ENCODE measurements at regions not wholly inside any gene's neighbourhood (a gene's known extent, or its start where the extent isn't known, plus 50 kb on each side); places are given as distances from the start of the nearest gene placed in this dataset.

DNA sequence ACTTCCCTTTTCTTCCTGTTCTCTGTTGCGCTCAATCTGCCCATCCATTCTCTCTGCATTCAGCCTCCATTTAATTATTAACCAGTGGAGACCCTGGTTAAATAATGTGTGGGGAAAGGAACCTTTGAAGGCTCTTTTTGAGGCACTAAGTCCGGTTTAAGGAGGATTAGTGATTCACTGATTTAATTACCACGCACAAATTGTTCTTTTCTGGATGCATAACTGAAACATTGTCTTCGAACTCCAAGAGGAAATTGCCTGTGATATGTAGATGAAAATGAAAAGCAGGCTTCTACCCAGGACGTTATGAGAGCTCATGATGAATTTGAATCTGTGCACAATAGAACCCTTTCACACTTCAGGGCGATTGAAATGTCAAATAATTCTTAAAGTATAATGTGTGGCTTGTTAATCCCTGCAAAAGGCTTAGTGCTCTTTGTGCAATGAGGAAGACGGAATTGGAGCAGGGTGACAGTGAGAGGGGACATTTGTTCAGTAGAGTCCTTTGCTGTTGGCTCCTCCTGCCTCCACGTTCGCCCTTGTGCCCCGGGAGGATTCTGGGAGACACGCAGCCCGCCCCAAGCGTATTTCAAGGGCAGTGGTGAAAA lies 51.1 kb upstream of the ZNF236 start:
- DNase-seq: no peak

DNA sequence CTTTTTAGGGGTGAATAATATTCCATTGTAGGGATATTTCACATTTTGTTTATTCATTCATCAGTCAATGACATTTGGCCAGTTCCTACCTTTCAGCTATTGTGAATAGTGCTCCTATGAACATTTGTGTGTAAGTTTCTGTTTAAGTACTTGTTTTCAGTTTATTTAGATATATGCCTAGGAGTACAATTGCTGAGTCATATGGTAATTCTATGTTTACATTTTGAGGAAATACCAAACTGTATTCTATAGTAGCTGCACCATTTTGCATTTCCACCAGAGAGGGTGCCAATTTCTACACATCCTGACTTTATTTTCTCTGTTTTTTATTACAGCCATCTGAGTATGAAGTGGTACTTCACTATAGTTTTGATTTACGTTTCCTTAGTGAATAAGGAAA lies 54.4 kb upstream of the ZNF236 start:
- no peak for DNase-seq

DNA sequence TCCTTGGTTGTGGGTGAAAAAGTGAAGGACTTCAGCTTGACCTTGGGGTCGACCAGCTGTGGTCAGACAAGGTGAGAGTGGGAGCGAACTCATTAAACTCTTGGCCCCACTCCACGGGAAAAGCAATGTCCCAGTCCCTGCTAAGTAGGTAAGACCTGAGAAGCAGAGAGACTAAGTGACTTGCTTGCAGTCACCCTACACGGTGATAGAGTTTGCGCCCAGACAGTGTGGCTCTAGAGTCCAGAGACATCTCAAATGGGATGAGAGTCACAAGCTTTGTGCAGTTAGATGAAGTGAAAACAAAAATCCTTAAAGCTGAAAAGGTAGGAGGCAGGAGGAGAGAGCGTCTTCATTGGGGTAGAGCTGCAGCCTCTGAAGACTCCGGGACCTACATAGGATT lies 55.9 kb upstream of the ZNF236 start:
- DNase-seq: no peak

DNA sequence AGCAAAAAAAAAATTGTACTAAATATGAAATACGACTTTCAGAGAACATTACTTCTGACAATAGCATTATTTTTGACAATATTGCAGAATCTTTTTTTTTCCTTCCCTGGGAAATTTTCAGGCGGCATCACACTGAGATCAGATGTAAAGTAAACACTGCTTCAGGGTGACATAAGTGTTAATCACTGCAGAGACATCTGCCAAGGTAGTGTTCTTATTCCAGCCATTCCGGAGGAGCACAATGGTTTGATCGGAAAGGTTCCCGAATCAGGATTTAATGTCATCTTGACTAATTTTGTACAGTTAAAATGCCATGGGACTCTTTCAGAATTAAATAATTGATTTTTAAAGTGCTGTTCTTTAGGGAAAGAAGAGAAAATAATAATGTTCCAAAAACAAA lies 56.7 kb upstream of the ZNF236 start:
- DNase-seq: no peak

DNA sequence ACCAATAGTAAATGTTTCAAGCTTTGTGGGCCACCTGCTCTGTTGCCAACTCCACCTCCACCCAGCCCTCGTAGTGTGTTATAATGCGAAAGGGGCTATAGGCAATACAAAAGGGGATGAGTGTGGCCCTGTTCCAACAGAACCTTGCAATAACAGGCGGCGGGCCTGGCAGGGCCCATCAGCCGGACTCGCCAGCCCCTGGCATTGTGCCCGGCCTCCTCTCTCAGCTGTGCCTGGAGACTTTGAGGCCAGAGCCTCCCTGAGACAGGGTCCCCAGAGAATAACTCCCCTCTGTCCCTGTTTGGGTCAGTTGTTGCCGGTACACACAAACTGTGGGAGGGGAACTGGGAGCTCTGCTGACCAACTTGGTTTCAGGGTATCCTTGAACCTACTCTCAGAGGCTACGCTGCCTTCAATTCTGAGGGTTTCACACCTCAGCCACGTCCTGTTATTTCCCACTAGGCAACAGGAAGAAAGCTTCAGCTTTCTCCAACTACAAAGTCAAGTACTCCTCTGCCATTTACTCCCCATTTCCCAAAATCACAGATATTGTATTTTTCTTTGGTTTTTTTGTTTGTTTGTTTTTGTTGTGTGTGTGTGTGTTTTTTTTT lies 58.0 kb upstream of the ZNF236 start:
- no peak for DNase-seq

DNA sequence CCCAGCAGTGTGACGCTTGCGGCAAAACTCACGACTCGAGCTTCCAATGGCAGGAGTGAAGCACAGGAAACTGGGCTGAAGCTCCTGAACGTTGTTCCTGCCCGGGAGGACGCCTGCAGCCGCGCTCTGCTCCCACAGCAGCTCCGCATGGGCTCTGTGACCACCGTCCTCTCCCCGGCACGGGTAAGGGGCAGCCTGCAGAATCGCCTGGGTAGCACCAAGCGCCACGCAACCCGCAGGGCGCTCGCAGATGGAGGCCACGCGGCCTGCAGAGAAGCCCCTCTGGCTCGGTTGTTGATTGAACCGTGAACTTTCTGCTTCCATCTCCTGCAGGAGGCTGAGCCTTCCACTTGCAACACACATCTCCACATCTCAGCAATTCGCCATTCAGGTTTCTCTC lies 63.3 kb upstream of the ZNF236 start:
- DNase-seq: no peak

DNA sequence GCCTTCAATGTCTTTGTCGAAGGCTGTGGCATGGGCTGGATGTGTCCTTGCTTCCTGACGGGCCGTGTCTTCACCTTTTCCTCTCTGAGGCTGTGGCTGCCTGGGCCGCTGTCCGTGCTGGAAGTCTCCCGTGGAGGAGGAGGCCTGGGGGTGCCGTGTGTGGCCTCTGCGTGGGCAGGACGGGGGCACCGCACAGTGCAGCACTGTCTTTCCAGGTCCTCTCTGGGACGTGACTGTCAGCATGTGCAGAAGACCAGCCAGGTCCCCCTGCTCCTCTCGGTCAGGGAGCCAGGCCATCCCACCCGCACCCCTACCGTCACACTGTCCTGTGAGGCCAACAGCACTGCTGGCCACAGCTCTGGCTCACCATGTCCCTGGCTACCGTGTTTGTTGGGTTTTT lies 64.4 kb upstream of the ZNF236 start:
- no peak for DNase-seq

DNA sequence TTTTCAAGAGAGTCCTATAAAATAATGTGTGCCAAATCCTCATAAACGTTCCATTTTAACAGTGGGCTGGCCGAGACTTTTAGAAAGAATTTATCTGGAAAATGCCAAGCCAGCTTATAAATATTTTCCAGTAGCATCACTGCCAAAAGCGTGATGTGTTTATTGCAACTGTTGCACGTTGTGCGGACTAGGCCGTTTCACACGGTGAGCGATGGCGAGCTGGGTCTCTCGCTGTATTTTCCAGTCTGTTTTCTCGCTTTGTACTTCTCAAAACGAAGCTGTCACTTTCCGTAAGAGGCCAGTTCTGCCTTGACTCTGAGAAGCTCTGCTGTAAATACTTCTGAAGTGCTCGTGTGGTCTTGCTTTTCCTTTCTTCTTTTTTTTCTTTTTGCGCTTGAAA lies 65.0 kb upstream of the ZNF236 start:
- DNase-seq: no peak

DNA sequence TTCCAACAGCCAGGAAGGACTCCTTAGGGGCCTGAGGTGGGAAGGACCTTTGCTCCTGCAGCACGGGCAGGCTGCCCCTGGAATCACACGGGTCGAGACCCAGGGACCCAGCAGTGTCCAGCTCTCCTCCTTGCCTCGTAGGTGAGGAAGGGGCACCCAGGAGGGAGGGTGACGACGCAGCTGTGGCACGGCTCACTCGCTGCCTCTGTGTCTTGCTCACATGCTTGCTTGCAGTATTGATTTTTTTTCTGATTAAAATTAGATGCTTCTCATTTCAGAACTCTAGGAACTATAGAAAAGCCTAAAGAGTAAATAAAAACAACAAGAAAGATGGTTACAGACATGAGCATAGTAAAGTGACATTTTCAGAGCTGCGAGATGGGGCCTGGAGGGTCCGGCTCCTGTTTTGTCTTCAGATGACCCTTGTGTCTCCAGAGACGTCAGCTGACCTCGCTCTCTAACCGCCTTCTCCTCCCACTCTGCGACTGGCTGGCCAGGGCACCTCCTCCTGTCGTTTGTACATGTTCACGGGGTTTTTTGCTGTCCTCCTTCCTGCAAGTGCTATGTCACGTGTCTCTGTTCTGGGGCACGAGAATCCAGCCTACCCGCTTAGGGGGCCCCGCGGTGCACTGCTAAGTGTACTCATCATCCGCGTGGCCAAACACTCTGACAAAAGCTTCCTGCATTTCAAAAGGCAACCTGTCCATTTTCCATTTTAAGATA lies 65.7 kb upstream of the ZNF236 start:
- DNase-seq: no peak

DNA sequence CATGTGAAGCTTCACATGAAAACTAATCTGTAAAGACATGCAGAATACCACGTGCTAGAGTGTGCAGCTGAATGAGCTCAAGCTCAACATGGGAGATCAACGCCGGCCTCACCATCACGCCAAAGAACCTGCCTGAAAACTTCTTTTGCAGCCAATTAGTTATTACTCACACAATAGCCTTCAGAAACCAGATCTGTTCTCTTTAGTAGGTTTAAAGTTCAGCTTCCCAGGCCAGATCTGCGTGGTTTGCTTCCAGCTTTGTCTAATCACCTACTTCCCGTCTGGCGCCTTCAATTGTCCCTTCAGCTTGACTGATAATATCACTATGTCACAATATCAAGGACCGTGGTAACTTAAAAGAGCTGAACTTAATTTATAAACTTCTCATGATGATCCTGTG lies 68.0 kb upstream of the ZNF236 start:
- no peak for DNase-seq

DNA sequence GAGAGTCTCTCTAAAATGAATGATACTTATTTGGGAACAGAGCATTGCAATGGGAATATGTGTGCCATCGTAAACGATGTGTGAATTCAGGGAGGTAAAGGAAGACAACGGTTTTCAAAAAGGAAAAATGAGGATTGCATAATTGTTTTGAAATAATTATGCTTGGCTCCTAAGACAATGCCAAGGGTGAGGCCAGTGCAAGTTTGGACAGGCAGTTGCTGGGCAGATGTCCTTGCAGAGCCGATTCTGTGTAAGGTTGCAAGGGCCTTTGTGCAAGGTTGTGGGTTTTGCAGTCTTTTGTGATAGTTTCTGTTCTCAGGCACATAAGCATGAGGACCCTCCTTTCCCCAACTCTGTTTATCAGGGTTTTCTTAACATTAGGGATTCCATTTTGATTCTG lies 70.0 kb upstream of the ZNF236 start:
- no peak for DNase-seq

DNA sequence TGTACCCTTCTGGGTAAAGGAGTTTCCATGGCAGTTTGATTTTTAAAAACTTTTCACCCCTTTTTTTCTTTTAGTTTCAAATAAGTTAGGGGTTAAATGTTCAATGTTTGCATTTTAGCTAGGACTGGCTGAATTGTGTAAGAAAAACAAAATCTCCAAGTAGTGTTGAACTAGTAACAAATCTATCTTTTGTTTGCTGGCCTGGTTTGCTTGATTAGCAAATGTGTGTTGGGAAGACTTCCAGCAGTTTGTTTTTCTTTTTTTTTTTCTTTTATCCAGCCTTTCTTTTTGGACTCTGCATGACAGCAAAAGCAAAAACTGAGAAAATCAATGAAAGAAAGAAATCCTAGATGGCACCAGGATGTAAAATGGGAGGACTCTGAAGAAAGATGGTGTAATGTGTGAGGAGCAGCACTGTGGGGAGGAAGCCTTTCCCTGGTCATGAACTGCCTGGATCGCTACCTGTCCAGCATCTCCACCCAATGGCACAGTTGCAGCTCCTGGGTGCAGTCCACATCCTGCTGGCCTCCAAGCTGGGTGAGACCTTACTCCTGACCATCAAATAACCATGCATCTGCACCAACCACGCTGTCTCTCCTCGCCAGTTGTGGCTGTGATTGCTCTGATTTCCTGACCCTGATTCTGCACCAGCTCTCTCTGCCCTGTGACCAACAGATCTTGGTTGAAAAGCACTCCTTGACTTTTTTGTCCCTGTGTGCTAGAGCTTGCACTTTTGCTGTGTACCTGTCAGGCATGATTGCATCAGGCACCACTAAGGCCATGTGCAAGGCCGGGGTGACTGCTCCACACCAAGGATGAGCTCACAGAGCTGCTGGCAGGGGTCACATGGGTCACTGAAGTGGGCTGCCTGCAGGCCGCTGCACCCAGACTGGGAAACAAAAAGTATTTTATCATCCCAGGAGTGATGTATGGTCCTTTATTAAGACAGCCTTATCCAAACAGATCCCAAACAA lies 71.2 kb upstream of the ZNF236 start:
- DNase-seq: no peak

DNA sequence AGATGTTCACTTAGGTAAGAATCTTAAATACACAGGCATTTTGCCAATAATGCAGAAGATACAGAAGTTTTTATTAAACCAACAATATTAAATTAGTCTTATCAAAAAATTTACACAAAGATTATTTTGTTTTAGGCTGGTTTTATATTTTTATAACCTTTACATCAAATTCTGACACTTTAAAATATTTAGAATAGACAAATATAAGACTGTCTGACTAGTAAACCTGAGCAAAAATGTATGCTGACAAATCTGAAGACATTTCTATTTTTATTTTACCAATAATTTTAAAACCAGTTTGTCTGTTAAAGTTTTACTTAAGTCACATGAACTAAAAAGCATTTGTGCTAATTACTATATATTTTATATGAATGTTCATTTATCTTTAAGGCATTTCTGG lies 72.1 kb upstream of the ZNF236 start:
- no peak for DNase-seq

DNA sequence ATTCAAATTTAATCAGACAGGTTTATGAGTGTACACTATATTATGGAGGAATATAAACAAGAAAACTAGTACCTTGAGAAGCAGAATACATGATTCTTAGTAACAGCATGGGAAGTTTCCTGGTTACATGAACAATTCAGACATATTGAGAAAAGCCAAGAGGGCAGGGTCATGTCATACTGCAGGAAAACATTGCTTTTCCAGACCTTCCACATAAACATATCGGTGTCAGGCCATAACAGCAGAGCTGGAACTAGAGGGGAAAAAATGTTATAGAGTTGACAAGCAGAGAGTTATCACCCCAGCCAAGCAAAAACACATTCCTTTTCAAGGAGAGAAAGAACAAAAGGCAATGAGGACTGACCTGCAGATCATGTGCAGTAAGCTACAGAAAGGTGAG lies 74.7 kb upstream of the ZNF236 start:
- no peak for DNase-seq

DNA sequence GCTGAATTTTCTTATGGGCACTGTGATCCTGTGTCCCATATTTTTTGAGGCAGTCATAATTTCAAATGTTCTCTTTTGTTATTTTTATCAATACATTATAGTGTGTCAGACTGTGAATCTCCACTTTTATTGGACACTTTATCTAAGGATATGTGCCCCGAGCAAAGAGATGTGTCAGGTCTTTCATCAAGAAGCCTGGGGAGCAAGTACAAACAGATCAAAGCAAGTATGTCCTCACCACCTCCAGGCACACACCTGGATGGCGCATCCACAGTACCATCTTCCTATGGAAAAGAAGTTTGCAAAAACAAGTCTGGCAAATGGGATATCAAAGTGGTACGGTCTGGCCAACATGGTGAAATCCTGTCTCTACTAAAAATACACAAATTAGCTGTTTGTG lies 81.0 kb upstream of the ZNF236 start:
- no peak for DNase-seq

DNA sequence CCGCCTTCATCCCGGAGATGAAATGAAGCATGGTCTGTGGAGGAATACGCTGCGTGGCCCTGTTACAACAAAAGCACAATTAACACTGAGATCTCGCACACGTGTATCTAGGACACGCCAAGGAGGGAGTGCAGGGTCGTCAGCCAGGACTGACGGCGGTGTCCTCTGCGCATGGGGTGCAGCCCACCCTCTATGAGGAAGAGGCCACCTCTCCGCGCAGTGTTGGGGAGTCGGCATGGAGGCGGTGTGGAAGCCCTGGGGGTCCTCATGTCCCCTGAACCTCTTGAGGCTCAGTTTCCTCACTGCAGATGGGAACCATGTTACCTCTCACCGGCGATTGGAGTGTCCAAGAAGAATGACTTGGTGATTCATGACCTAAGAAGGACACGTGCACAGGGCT lies 86.0 kb upstream of the ZNF236 start:
- no peak for DNase-seq

DNA sequence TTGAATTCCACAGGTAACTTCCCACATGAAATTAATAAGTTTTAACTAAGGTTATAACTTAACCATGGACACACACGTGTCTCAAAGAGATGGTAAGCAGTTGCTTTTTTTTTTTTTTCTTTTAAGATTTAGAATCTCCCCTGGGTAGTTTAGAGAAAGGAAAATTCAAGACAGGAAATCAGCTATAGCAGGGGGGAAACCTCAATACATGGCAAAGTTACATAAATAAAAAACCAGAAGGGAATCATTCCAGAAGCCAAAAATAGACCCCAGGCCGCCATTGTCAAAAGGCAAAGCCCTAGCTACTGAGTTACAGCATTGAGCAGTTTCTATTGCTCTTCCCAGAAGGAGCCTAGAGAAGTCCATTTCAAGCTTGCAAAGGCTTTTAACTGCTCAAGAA lies 91.5 kb upstream of the ZNF236 start:
- DNase-seq: no peak

DNA sequence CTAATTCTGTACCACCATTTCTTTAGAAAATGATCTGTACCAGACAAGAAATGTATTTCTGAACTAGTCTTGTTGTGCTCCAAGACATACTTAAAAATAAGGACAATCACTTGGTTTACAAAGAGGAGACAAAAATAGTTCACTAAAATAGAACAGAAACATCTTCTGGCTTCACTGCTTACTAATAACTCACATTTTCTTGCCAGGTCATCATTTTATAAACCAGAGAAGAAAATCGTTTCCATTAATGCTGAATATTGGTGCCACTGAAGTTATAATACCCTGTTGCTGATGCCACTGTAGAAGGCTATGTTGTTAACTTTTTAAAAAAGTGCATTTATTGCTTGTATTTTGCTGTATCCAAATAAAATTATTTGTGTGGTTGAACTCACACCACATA lies 94.8 kb upstream of the ZNF236 start:
- no peak for DNase-seq

DNA sequence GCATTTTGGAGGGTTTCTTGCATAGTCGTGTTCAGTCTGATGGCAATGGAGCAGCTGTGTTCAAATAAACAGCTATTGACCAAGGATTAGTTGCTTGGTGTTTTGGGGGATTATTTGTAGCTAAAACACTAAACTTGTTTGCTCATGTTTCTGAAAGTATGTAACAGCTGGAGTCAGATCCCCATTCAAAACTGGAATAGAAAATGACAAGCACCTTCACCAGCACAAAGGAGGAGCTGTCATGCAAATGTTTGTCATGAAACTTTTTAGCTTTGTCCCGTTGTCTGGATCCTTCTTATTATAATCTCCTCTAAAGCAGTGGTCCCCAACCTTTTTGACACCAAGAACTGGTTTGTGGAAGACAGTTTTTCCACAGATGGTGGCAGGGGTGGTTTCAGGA lies 96.9 kb upstream of the ZNF236 start:
- no peak for DNase-seq

DNA sequence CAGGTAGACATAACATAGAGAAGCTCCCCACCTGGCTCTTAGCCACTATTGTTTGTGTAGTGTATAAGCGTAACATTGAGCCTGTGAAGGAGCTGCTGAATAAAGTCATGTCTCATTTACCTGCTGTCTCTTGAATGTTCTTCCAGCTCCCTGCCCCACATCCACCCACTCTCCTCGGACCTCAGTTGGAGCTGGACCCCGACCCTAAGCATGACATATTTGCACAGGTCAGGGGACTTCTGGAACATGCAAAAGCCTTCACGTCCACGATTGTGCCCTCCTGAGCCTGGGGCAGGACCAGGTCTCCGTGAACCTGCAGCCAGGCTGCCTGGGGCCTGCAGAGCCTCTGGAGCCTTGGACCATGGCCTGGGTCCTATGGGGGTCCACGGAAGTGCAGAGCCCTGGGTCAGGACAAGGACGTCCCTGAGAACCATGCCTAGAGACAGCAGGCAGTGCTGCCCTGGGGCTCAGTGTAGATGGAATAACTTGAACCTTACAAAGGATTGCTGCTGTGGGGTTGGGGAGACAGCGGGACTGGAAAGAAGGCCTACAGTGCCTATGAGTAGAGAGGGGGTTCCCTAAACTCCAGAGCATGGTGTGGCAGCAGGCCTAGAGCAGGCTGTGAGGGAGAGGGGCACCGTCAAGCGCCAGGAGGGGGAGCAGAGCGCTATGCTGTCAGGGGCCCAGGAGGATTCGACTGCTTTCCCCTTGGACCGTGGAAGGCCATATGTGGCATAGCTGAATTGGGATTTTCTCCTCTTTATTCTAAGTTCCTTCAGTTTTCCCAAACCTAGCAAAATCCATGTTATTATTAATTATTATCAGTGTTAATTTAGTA lies 99.9 kb upstream of the ZNF236 start:
- no peak for DNase-seq

DNA sequence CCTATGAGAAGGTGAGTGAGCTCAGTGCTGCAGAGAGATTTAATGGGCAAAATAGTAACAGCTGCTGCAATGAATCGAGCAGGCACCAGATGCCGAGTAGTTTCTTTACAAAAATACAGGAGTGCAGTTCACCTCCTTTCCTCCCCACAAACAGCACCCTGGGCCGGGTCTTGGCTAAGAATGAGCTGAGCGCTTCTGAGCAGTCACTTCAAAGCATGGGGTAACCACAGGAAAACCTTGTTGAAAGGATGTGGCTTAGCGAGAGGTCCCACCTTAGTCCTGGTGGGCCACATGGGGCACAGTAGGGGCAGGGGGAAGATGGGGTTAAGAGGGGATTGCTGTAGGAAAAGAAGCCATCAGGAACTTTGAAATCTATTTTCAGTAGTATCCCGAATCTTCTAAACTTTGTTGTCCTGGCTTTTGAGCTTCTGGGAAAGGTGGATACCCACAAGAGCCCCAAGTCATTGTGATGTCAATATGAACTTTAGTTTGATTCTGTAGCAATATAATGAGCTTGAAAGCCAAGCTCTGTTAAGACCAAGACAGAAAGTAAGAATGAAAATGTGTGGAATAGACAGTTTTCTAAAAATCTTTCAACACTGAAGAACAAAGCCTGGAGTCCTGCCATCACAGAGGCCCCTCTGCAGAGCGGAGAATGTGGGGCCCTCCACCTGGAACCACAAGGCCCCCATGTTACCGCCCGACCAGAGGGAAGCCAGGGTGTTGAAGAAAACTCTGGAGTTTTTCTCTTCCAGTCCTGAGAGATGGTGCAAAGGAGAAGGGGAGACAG lies 101.0 kb upstream of the ZNF236 start:
- DNase-seq: no peak

DNA sequence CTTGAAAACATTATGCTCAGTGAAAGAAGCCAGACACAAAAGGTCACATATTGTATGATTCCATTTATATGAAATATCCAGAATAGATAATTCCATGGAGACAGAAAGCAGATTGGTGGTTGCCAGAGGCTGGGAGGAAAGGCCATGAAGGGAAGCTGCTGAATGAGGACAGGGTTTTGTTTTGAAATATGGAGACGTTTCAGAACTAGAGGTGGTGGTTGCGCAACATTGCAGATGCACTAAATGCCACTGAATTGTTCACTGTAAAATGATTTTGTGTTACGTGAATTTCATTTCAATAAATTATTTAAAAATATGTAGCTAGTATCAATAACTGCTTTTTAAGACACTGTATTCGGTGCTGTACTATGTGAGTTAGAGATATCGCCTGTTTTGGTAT lies 101.7 kb upstream of the ZNF236 start:
- DNase-seq: no peak

Measured in NCI-H1930 (cell line).